ENCODE measurements at regions not wholly inside any gene's neighbourhood (a gene's known extent, or its start where the extent isn't known, plus 50 kb on each side); places are given as distances from the start of the nearest gene placed in this dataset.

DNA sequence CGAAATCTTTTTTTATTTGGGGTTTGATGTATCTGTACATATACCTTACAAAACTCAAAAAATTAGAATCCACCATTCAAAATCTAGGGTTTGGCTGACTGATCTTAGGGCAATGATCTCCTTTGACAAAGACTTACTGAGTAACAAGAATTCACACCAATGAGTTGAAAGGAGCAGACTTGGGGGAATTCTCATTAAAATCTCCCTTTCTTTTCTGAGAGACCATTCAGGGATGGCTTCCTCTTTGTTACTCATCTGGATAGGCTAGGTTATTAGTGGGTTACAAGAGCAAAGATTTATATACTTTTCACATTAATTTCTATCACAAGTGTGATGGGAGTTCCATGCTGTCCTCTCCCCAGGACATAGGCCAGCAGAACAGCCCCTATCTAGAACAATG lies 661.0 kb downstream of the KCTD16 start:
- DNase-seq (ENCODE audit: low spot score) (no peak), ATAC-seq (no peak)
- Histone ChIP-seq H3K4me1 (ENCODE audit: insufficient read depth) (no peaks in the 10 kb centered on the region), H3K27ac (ENCODE audit: low read depth) (no peak overlapping the region), H3K4me3 (no peak overlapping the region), H3K36me3 (ENCODE audit: insufficient read depth) (no peaks in the 10 kb centered on the region), H3K27me3 (ENCODE audit: insufficient read depth) (no peaks in the 10 kb centered on the region), H3F3A (replicated peaks; ENCODE audit: low read depth) (no peaks in the 10 kb centered on the region), H2AFZ (no peak overlapping the region), H3K9me2 (ENCODE audit: insufficient read depth) (no peaks in the 10 kb centered on the region), H3K79me2 (replicated peaks; ENCODE audit: insufficient read depth) (no peaks in the 10 kb centered on the region), H3K4me2 (no peak overlapping the region), H4K20me1 (replicated peaks; ENCODE audit: insufficient read depth) (no peaks in the 10 kb centered on the region)
- no peaks in the 10 kb centered on the region for H3K36me3 Mint-ChIP-seq (ENCODE audit: low read depth)
- no peaks in the 10 kb centered on the region; the same call in 2 of the 3 replicates for H3K9me3 Mint-ChIP-seq
- no peaks in the 10 kb centered on the region for H3K4me1 Mint-ChIP-seq
- no peak overlapping the region for H3K27ac Mint-ChIP-seq
- no peak overlapping the region for H3K4me3 Mint-ChIP-seq
- no peaks in the 10 kb centered on the region for H3K27me3 Mint-ChIP-seq (ENCODE audit: insufficient read depth, low read depth, poor library complexity)
- TF ChIP-seq, protein P1, sequence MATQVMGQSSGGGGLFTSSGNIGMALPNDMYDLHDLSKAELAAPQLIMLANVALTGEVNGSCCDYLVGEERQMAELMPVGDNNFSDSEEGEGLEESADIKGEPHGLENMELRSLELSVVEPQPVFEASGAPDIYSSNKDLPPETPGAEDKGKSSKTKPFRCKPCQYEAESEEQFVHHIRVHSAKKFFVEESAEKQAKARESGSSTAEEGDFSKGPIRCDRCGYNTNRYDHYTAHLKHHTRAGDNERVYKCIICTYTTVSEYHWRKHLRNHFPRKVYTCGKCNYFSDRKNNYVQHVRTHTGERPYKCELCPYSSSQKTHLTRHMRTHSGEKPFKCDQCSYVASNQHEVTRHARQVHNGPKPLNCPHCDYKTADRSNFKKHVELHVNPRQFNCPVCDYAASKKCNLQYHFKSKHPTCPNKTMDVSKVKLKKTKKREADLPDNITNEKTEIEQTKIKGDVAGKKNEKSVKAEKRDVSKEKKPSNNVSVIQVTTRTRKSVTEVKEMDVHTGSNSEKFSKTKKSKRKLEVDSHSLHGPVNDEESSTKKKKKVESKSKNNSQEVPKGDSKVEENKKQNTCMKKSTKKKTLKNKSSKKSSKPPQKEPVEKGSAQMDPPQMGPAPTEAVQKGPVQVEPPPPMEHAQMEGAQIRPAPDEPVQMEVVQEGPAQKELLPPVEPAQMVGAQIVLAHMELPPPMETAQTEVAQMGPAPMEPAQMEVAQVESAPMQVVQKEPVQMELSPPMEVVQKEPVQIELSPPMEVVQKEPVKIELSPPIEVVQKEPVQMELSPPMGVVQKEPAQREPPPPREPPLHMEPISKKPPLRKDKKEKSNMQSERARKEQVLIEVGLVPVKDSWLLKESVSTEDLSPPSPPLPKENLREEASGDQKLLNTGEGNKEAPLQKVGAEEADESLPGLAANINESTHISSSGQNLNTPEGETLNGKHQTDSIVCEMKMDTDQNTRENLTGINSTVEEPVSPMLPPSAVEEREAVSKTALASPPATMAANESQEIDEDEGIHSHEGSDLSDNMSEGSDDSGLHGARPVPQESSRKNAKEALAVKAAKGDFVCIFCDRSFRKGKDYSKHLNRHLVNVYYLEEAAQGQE (IDR thresholded peaks at IDR 0.05; ENCODE audit: unreplicated experiment), result no peak
- no peak for TF ChIP-seq ZNF331 (CRISPR knock-in tag; IDR thresholded peaks at IDR 0.05; ENCODE audit: low read depth)
- no peak for TF ChIP-seq ZNF462 (CRISPR knock-in tag; IDR thresholded peaks at IDR 0.05)
- TF ChIP-seq ZNF114 (CRISPR knock-in tag; IDR thresholded peaks at IDR 0.05), result no peak
- no peak for TF ChIP-seq STAT1 (IDR thresholded peaks at IDR 0.05; ENCODE audit: unreplicated experiment)
- TF ChIP-seq CREB1 (CRISPR knock-in tag; IDR thresholded peaks at IDR 0.05; ENCODE audit: low read depth), result no peak
- TF ChIP-seq, protein P2, sequence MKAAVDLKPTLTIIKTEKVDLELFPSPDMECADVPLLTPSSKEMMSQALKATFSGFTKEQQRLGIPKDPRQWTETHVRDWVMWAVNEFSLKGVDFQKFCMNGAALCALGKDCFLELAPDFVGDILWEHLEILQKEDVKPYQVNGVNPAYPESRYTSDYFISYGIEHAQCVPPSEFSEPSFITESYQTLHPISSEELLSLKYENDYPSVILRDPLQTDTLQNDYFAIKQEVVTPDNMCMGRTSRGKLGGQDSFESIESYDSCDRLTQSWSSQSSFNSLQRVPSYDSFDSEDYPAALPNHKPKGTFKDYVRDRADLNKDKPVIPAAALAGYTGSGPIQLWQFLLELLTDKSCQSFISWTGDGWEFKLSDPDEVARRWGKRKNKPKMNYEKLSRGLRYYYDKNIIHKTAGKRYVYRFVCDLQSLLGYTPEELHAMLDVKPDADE (IDR thresholded peaks at IDR 0.05), result no peak
- TF ChIP-seq POLR2AphosphoS5 (IDR thresholded peaks at IDR 0.05; ENCODE audit: low read depth), result no peak
- TF ChIP-seq EZH2 (IDR thresholded peaks at IDR 0.05; ENCODE audit: low read depth, unreplicated experiment), result no peak
- TF ChIP-seq JUNB (IDR thresholded peaks at IDR 0.05; ENCODE audit: unreplicated experiment), result no peak
- TF ChIP-seq, protein P3, sequence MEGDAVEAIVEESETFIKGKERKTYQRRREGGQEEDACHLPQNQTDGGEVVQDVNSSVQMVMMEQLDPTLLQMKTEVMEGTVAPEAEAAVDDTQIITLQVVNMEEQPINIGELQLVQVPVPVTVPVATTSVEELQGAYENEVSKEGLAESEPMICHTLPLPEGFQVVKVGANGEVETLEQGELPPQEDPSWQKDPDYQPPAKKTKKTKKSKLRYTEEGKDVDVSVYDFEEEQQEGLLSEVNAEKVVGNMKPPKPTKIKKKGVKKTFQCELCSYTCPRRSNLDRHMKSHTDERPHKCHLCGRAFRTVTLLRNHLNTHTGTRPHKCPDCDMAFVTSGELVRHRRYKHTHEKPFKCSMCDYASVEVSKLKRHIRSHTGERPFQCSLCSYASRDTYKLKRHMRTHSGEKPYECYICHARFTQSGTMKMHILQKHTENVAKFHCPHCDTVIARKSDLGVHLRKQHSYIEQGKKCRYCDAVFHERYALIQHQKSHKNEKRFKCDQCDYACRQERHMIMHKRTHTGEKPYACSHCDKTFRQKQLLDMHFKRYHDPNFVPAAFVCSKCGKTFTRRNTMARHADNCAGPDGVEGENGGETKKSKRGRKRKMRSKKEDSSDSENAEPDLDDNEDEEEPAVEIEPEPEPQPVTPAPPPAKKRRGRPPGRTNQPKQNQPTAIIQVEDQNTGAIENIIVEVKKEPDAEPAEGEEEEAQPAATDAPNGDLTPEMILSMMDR (conservative IDR thresholded peaks at IDR 0.05; ENCODE audit: low read depth in 2 of 2), result no peak
- no peak for TF ChIP-seq NANOG (IDR thresholded peaks at IDR 0.05; ENCODE audit: borderline replicate concordance)
- TF ChIP-seq EZH2phosphoT487 (IDR thresholded peaks at IDR 0.05; ENCODE audit: unreplicated experiment), result no peak

Measured in GM23338 (cell line).